Endothelial cell of umbilical vein (primary cell): ENCODE measurements at regions not wholly inside any gene's neighbourhood (a gene's known extent, or its start where the extent isn't known, plus 50 kb on each side); places are given as distances from the start of the nearest gene placed in this dataset.

Experiments used
- CTCF ChIP-seq, 2 donors: IDR thresholded peaks; 1 replicate in 1 of 2; 2 replicates in 1 of 2; pipeline ENCODE4 v1.5.1; 2011; ENCODE audit warnings: low read length in 2 of 2, mild to moderate bottlenecking in 2 of 2, moderate library complexity in 2 of 2, control low read depth in 1 of 2, inconsistent platforms in 1 of 2, low read depth in 1 of 2; ENCODE audit not compliant: insufficient read depth in 1 of 2; ENCODE audit errors: extremely low read depth in 1 of 2
- EZH2 ChIP-seq: IDR thresholded peaks from 2 replicates; pipeline ENCODE4 v1.6.1; 2012; ENCODE audit warnings: borderline replicate concordance, low read depth, mild to moderate bottlenecking, moderate library complexity, low read length, inconsistent platforms; ENCODE audit not compliant: severe bottlenecking
- FOS ChIP-seq: IDR thresholded peaks from 2 replicates; pipeline ENCODE4 v1.6.1; 2011; ENCODE audit warnings: mild to moderate bottlenecking, low read length, moderate library complexity, borderline replicate concordance; ENCODE audit not compliant: insufficient read depth
- JUN ChIP-seq: IDR thresholded peaks from 2 replicates; pipeline ENCODE4 v1.6.1; 2011; ENCODE audit warnings: borderline replicate concordance, low read depth; ENCODE audit not compliant: insufficient read length, insufficient read depth
- MAX ChIP-seq: IDR thresholded peaks from 2 replicates; pipeline ENCODE4 v1.6.1; 2011; ENCODE audit not compliant: insufficient read depth, insufficient read length
- MYC ChIP-seq: IDR thresholded peaks from one replicate; pipeline ENCODE4 v1.6.1; 2011; ENCODE audit warnings: mild to moderate bottlenecking, low read depth, low read length
- POLR2A ChIP-seq: IDR thresholded peaks from 2 replicates; pipeline ENCODE4 v1.6.1; 2012; ENCODE audit warnings: low read depth, mild to moderate bottlenecking, control low read depth, low read length
- POLR2AphosphoS5 ChIP-seq: IDR thresholded peaks from 2 replicates; pipeline ENCODE4 v1.6.1; 2012; ENCODE audit warnings: low read depth, mild to moderate bottlenecking, control low read depth, low read length, moderate library complexity; ENCODE audit not compliant: insufficient read depth

- TF ChIP-seq EZH2 (no peak), POLR2A (no peak), MAX (no peak), CTCF (IDR thresholded peaks at IDR 0.05; ENCODE audit: extremely low read depth in 1 of 2, insufficient read depth in 1 of 2, low read depth in 1 of 2, low read length in 2 of 2) (no peak), POLR2AphosphoS5 (no peak), JUN (no peak), FOS (no peak), MYC (no peak)
These were observed 289.1 kb upstream of the AZI2 start for GRCh38 chr3:28637742-28638141.
